CD14-positive monocyte (primary cell): ENCODE measurements at regions not wholly inside any gene's neighbourhood (a gene's known extent, or its start where the extent isn't known, plus 50 kb on each side); places are given as distances from the start of the nearest gene placed in this dataset.

Source experiments
- DNase-seq, 3 donors: peaks; one replicate each; pipeline ENCODE4 v3.0.0-alpha.2; 2011 to 2022
- H2AFZ ChIP-seq: 2 replicates; pipeline ENCODE4 v1.6.0; 2012; ENCODE audit warnings: mild to moderate bottlenecking, low read depth, low read length, inconsistent platforms; ENCODE audit not compliant: insufficient read depth, poor library complexity, severe bottlenecking
- H3K27ac ChIP-seq, 2 donors: 1 replicate in 1 of 2; 2 replicates in 1 of 2; pipeline ENCODE4 v1.5.1; 2012 to 2013; ENCODE audit warnings: low read length in 2 of 2, control low read depth in 1 of 2, inconsistent platforms in 1 of 2, low read depth in 1 of 2, mild to moderate bottlenecking in 1 of 2
- H3K27me3 ChIP-seq, 2 donors: one replicate each; pipeline versions ENCODE4 v1.6.0 to v1.6.1; 2011 to 2013; ENCODE audit warnings: low read length in 2 of 2; ENCODE audit not compliant: control insufficient read depth in 2 of 2, insufficient read depth in 2 of 2
- H3K36me3 ChIP-seq, 2 donors: replicated peaks in 1 of 2; 1 replicate in 1 of 2; 2 replicates in 1 of 2; pipeline versions ENCODE4 v1.5.1 to v1.6.1; 2012 to 2013; ENCODE audit warnings: low read length in 2 of 2, control low read depth in 1 of 2, inconsistent platforms in 1 of 2, mild to moderate bottlenecking in 1 of 2; ENCODE audit not compliant: insufficient read depth in 2 of 2, control insufficient read depth in 1 of 2
- H3K4me1 ChIP-seq, 2 donors: 1 replicate in 1 of 2; 2 replicates in 1 of 2; pipeline versions ENCODE4 v1.5.1 to v1.6.1; 2012 to 2013; ENCODE audit warnings: low read length in 2 of 2, control low read depth in 1 of 2, inconsistent platforms in 1 of 2, mild to moderate bottlenecking in 1 of 2, moderate library complexity in 1 of 2; ENCODE audit not compliant: insufficient read depth in 2 of 2, control insufficient read depth in 1 of 2
- H3K4me2 ChIP-seq: replicated peaks from 2 replicates; pipeline ENCODE3; 2012; ENCODE audit warnings: low read length, moderate library complexity, mild to moderate bottlenecking; ENCODE audit not compliant: poor library complexity, severe bottlenecking; ENCODE audit errors: extremely low read depth
- H3K4me3 ChIP-seq, 3 experiments: fragments of 200-600 bp in 1 of 3; sonication (generic) in 1 of 3; replicated peaks in 1 of 3; 1 replicate in 2 of 3; 2 replicates in 1 of 3; pipeline ENCODE4 v1.5.1; 2011 to 2013; ENCODE audit warnings: low read length in 3 of 3, mild to moderate bottlenecking in 3 of 3, control low read depth in 2 of 3, low read depth in 2 of 3, inconsistent platforms in 1 of 3, moderate library complexity in 1 of 3
- H3K79me2 ChIP-seq: 2 replicates; pipeline ENCODE4 v1.6.0; 2012; ENCODE audit warnings: mild to moderate bottlenecking, control low read depth, inconsistent platforms, low read length, moderate library complexity; ENCODE audit not compliant: insufficient read depth
- H3K9ac ChIP-seq: 2 replicates; pipeline ENCODE4 v1.6.0; 2017; ENCODE audit warnings: low read length, mild to moderate bottlenecking; ENCODE audit not compliant: insufficient read depth, poor library complexity, severe bottlenecking
- H3K9me3 ChIP-seq, 2 donors: replicated peaks in 1 of 2; 1 replicate in 1 of 2; 2 replicates in 1 of 2; pipeline versions ENCODE4 v1.5.1 to v1.6.1; 2012 to 2013; ENCODE audit warnings: low read length in 2 of 2, control low read depth in 1 of 2; ENCODE audit not compliant: control insufficient read depth in 1 of 2, insufficient read depth in 1 of 2
- H4K20me1 ChIP-seq: 2 replicates; pipeline ENCODE4 v1.6.0; 2012; ENCODE audit warnings: mild to moderate bottlenecking, low read length, control low read depth, moderate library complexity; ENCODE audit not compliant: insufficient read depth
- H3K27ac Mint-ChIP-seq, 7 donors: one replicate each; pipeline ENCODE4 v1.8.0; 2020; ENCODE audit warnings: mild to moderate bottlenecking in 7 of 7, mixed read lengths in 7 of 7, moderate library complexity in 6 of 7, inconsistent platforms in 2 of 7
- H3K27me3 Mint-ChIP-seq, 3 donors: one replicate each; pipeline ENCODE4 v1.8.0; 2021 to 2022; ENCODE audit warnings: low read depth in 3 of 3, mild to moderate bottlenecking in 3 of 3, mixed read lengths in 3 of 3, moderate library complexity in 3 of 3, inconsistent platforms in 1 of 3
- H3K36me3 Mint-ChIP-seq, 2 donors: one replicate each; pipeline ENCODE4 v1.8.0; 2020; ENCODE audit warnings: mixed read lengths in 2 of 2, inconsistent platforms in 1 of 2, mild to moderate bottlenecking in 1 of 2
- H3K4me1 Mint-ChIP-seq: one replicate; pipeline ENCODE4 v1.8.0; 2020; ENCODE audit warnings: mild to moderate bottlenecking, mixed read lengths
- H3K4me3 Mint-ChIP-seq, 2 donors: one replicate each; pipeline ENCODE4 v1.8.0; 2020; ENCODE audit warnings: mild to moderate bottlenecking in 2 of 2, mixed read lengths in 2 of 2, moderate library complexity in 1 of 2
- H3K9me3 Mint-ChIP-seq, 7 donors: one replicate each; pipeline ENCODE4 v1.8.0; 2020 to 2022; ENCODE audit warnings: mixed read lengths in 7 of 7, mild to moderate bottlenecking in 6 of 7, moderate library complexity in 6 of 7, inconsistent platforms in 2 of 7
- CTCF ChIP-seq: fragments of 200-600 bp; IDR thresholded peaks from one replicate; pipeline ENCODE4 v1.8.0; 2022; ENCODE audit warnings: antibody characterized with exemption, mild to moderate bottlenecking
- WGBS: methylation state at CpG from one replicate; pipeline ENCODE4 v1.1.5; 2013; ENCODE audit warnings: missing lambda C conversion rate; ENCODE audit not compliant: insufficient coverage; 5-methylcytosine and 5-hydroxymethylcytosine counted together
- intact Hi-C, 2 donors: fragments of 100-400 bp; cut with micrococcal nuclease; formaldehyde crosslinking; loops; one replicate each; pipeline versions ENCODE4 v1.15.0 to v1.15.1; 2023

GRCh38 chr16:87140211-87141200 lies 176.7 kb downstream of the C16orf95 start:
- no peak overlapping the region for H3K27ac ChIP-seq
- no peak overlapping the region for H3K4me2 ChIP-seq
- no peak for DNase-seq
- no peaks in the 10 kb centered on the region for H4K20me1 ChIP-seq
- no peaks in the 10 kb centered on the region for H3K4me1 Mint-ChIP-seq
- H3K9me3 ChIP-seq = peaks cover 0 to 4% of the 10 kb centered on the region in 2 donors
- H3K9me3 Mint-ChIP-seq = peaks cover 0 to 14% (median 5%) of the 10 kb centered on the region in 7 donors
- no peaks in the 10 kb centered on the region for H3K36me3 ChIP-seq
- H3K4me3 Mint-ChIP-seq = no peak overlapping the region
- no peak overlapping the region for H3K27ac Mint-ChIP-seq
- H3K79me2 ChIP-seq = no peaks in the 10 kb centered on the region
- 92% methylated on average over 27 of the region's 39 CpGs for WGBS
- no peak for TF ChIP-seq CTCF
- no peaks in the 10 kb centered on the region for H3K27me3 ChIP-seq
- H3K9ac ChIP-seq = no peak overlapping the region
- H2AFZ ChIP-seq = no peak overlapping the region
- H3K27me3 Mint-ChIP-seq = peaks cover under 1 to 11% (median 3%) of the 10 kb centered on the region in 3 donors
- no peaks in the 10 kb centered on the region for H3K36me3 Mint-ChIP-seq
- intact Hi-C loops = no loop called here
- H3K4me1 ChIP-seq = no peaks in the 10 kb centered on the region
- no peak overlapping the region for H3K4me3 ChIP-seq

GRCh38 chr16:87141402-87141801 lies 175.8 kb downstream of the C16orf95 start:
- 100% methylated on average over 2 of the region's 5 CpGs for WGBS
- no peak overlapping the region for H3K4me3 Mint-ChIP-seq

More at GRCh38 chr16:87141402-87141801, 175.8 kb downstream of the C16orf95 start:
- H3K79me2 ChIP-seq = no peaks in the 10 kb centered on the region
- H3K27me3 ChIP-seq = no peaks in the 10 kb centered on the region
- no peak overlapping the region for H3K9ac ChIP-seq
- DNase-seq = no peak
- H3K9me3 Mint-ChIP-seq = peaks cover 0 to 17% (median 6%) of the 10 kb centered on the region in 7 donors
- no peaks in the 10 kb centered on the region for H4K20me1 ChIP-seq
- no peak for TF ChIP-seq CTCF
- H3K4me3 ChIP-seq = no peak overlapping the region
- H3K36me3 Mint-ChIP-seq = no peaks in the 10 kb centered on the region
- H3K27ac Mint-ChIP-seq = no peak overlapping the region
- no peak overlapping the region for H2AFZ ChIP-seq
- H3K9me3 ChIP-seq = peaks cover 0 to 9% of the 10 kb centered on the region in 2 donors
- intact Hi-C loops = no loop called here
- H3K4me1 Mint-ChIP-seq = no peaks in the 10 kb centered on the region
- no peak overlapping the region for H3K4me2 ChIP-seq
- H3K27ac ChIP-seq = no peak overlapping the region
- no peaks in the 10 kb centered on the region for H3K36me3 ChIP-seq
- no peaks in the 10 kb centered on the region for H3K4me1 ChIP-seq
- peaks cover 0 to 11% (median 6%) of the 10 kb centered on the region in 3 donors for H3K27me3 Mint-ChIP-seq
